GM18517 (cell line): ENCODE measurements at regions not wholly inside any gene's neighbourhood (a gene's known extent, or its start where the extent isn't known, plus 50 kb on each side); places are given as distances from the start of the nearest gene placed in this dataset.

ENCODE experiments used
- ATAC-seq: cut with Tn5 transposase; IDR thresholded peaks from one replicate; pipeline ENCODE4 v1.9.1; 2021; ENCODE audit warnings: mild to moderate bottlenecking, moderate library complexity; ENCODE audit not compliant: unreplicated experiment

GRCh38 chr9:80359291-80359690, 787.5 kb downstream of the TLE4 start:
- no peak for ATAC-seq

- ATAC-seq: no peak
Observed at GRCh38 chr9:80352967-80353366, 781.2 kb downstream of the TLE4 start.

GRCh38 chr9:80351612-80352011, 779.8 kb downstream of the TLE4 start:
- no peak for ATAC-seq

DNA sequence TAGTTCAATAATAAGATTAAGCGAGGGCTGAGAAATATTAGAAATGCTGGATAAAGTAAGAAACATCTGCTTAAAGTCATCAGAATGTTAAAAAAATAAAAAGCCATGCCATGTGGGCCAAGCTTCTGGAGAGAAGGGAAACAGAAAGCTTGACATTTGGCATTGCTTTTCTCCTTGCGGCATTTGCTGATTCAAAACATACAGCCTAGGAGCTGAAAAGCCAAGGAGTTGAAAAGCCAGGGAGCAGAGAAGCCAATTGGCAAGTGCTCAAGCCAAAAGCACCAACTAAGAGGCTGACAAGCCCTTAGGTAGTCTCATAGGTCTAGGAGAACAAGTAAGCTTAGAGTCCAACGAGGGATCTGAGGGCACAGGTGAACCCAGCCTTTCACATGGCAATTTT, 754.3 kb downstream of the TLE4 start:
- no peak for ATAC-seq

- no peak for ATAC-seq
Observed at GRCh38 chr9:80320916-80321315, 749.2 kb downstream of the TLE4 start.

- ATAC-seq: no peak
Observed at GRCh38 chr9:80320480-80320879, 748.7 kb downstream of the TLE4 start.

DNA sequence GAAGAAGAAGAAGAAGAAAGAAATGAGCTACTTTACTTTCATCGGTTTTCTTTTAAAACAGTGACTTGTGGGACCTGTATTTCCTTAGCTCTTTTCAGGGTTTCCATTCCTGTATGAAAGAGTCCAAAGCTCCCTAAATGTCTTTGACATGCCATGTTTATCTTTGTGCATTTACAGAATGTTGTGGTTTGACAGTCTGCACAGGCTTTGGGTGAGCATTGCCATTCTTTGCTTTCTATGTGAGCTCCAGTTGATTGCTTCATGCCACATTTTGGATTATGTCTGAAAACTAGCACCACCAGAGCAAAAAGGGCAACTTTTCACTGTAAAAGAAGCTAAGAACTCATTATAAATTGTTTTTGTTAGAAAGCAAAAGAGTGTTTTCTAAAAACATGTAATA, 733.4 kb downstream of the TLE4 start:
- no peak for ATAC-seq

DNA sequence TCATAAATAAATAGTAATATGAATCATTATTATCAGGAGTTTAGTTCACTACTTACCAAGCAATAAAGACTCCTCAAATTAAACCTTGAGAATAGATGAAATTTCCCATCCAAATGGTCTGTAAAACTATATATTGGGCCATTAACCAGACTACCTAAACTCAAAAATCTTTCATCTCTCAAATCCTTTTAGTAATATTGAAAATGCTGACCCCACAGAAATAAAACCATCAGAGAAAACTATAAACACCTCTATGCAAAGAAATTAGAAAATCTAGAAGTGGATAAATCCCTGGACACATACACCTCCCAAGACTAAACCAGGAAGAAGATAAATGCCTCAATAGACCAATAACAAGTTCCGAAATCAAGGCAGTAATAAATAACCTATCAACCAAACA, 723.2 kb downstream of the TLE4 start:
- ATAC-seq: no peak

GRCh38 chr9:80294318-80294717, 722.6 kb downstream of the TLE4 start:
- ATAC-seq: no peak

- ATAC-seq: no peak
Observed at GRCh38 chr9:80292231-80292630, 720.5 kb downstream of the TLE4 start.

DNA sequence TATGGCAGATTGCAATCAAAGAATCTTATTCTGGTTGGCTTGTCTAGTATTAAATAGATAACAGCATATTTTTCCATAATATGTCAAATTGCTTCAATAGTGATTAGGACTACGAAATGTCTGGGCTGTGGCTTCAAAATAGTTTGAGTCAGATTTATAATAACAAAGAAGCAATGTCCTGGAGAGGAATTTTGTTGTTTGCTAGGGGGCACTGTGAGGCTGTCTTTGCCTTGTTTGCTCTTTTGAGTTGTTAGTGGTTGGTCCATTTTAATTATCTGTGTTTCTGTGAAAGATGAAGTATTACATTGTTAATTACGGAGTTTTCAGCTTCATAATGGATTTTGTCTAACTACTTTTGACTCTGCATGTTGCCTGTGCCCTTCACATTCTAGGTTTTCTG, 713.6 kb downstream of the TLE4 start:
- no peak for ATAC-seq

- no peak for ATAC-seq
Observed at GRCh38 chr9:80282766-80283165, 711.0 kb downstream of the TLE4 start.

- no peak for ATAC-seq
Observed at GRCh38 chr9:80259079-80259478, 687.3 kb downstream of the TLE4 start.

DNA sequence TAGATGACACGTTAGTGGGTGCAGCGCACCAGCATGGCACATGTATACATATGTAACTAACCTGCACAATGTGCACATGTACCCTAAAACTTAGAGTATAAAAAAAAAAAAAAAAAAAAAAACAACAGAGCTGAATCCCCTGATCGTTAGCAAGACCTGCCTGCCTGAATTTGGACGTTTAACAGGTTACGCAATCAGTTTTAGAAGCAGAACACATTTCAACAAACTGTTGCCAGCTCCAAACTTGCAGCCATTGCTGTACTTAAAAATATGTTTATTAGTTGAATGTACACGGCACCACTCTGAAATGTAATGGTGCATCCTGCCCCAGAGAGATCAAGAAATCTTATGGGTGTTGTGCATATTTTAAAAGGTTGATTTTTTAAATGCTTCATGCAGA, 680.0 kb downstream of the TLE4 start:
- no peak for ATAC-seq

DNA sequence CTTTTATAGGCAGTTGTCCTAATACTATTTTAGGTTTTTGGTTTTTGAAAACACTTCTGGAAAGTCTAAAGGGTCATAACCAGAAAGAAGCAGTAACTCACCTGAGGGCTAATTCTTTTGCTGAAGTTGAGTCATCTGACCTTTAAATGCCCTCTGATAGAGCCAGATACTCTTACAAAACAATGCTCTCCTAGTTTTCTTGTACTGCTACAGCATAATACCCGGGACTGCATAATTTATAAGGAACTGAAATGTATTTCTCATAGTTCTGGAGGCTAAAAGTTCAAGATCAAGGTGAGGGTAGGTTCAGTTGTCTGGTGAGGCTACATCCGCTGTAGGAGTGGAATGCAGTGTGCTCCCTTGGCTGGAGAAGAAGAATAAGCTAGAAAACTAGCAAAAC, 670.3 kb downstream of the TLE4 start:
- no peak for ATAC-seq

GRCh38 chr9:80235752-80236151, 664.0 kb downstream of the TLE4 start:
- no peak for ATAC-seq

DNA sequence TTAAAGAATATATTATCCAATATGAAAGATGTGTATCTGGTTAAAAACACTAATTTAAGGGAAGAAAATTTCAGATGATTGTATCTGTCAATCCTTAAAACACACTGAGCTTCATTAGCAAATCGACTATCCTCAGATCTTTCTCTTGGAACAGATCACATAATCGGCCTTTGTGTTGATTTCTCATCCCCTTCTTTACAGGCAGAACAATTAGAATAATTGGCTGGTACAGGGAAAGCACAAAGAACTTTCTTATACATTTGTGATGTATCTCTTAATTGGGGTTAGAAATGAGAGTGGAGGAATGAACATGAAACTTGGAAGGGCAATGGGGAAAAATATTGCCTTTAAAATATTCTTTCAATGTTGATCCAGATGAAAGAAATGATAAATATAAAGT, 662.1 kb downstream of the TLE4 start:
- no peak for ATAC-seq

DNA sequence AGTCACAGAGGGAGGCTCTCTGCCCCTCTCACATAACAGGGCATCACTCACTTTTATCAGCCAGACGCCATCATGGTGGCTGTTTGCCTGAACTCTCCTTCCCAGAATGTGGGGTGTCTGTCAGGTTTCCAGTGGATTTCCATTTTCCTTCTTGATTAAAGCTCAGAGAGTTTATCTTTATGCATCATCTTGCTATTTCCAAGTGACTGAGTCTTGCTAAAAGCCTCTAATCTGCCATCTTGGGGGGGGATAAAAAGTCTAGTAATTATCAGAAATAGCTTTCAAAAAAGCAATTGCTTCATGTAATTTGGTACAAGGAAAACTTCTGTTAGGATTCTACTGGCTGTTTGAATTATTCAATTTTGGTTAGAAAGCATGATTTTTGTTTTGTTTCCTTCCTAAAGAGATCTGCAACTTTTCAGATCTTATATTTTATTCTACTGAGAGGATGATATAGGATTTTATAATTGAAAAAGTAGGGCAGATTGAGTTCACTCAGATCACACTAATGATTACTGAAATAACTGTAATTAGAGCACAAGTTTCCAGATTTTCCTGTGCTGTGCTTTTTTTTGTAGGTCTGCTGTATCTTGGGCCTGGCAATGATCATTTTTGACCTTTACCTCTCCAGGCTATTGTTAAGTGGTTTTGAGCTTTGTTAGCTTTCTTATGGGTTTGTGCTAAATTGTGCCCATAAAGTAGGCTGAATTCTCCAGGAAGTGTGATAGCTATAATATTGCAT, 661.5 kb downstream of the TLE4 start:
- ATAC-seq: no peak

GRCh38 chr9:80231318-80232236, 659.8 kb downstream of the TLE4 start:
- no peak for ATAC-seq

GRCh38 chr9:80223897-80224296, 652.1 kb downstream of the TLE4 start:
- no peak for ATAC-seq

DNA sequence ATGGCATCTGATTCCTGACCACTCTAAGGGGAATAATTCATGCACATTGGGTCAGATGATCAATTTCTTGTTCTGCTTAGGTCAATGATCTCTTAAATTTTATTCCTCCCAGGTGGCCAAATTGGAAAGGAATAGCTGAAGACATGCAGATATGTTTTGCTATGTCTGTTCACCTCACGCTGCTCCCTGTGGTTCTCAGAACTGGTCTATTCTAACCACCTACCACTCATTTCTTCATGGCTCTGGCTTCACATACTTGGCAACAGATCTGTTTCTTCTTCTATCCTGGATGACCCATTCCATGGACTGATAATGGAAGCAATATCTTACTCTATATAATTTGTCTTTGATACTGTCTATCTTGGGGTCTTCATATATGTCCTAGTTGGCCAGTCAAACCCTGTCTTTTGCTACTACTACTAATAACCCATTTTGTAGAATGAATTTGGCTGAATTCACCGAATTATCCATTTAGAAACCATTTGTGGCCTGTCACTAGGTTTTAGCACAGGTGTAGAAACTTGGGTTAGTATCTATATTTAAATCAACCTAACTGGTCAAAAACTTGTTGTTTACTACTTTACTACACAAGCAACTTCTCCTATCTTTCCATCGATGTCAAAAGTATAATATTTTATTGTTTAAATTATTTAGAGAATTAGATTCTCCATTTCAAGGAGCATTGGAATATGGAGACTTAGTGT, 650.9 kb downstream of the TLE4 start:
- no peak for ATAC-seq

DNA sequence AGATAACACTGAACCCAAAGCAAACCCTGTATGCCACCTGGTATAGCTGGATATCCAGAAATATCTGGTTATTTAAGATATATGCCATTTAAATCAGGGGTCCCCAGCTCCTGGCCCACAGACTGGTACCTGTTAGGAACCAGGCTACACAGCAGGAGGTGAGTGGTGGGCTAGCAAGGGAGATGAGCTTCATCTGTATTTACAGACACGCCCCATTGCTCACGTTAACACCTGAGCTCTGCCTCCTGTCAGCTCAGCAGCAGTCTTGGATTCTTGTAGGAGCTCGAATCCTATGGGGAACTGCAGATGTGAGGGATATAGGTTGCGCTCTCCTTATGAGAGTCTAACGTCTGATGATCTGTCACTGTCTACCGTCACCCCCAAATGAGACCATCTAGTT, 646.6 kb downstream of the TLE4 start:
- ATAC-seq: no peak
